Gastrocnemius medialis (tissue), 4 donors: ENCODE measurements at regions not wholly inside any gene's neighbourhood (a gene's known extent, or its start where the extent isn't known, plus 50 kb on each side); places are given as distances from the start of the nearest gene placed in this dataset.

ENCODE experiments used
- ATAC-seq, 2 donors: fragments of 150-250 bp; one replicate each; pipeline ENCODE4 v1.9.1; 2016
- DNase-seq, 2 donors: peaks; one replicate each; pipeline ENCODE4 v3.0.0-alpha.2; 2019
- H3K27ac ChIP-seq, 4 donors: fragments of 200-600 bp; sonication (generic); 1 replicate in 1 of 4; 2 replicates in 3 of 4; pipeline ENCODE4 v1.5.1; 2016 to 2018; ENCODE audit warnings: mild to moderate bottlenecking in 2 of 4, moderate library complexity in 1 of 4
- H3K27me3 ChIP-seq, 3 donors: fragments of 200-600 bp; sonication (generic) in 2 of 3; 1 replicate in 1 of 3; 2 replicates in 2 of 3; pipeline versions ENCODE4 v1.5.1 to v1.6.0; 2016 to 2019; ENCODE audit warnings: mild to moderate bottlenecking in 1 of 3, moderate library complexity in 1 of 3
- H3K36me3 ChIP-seq, 2 donors: fragments of 200-600 bp; sonication (generic) in 1 of 2; one replicate each; pipeline ENCODE4 v1.5.1; 2017 to 2018
- H3K4me1 ChIP-seq, 2 donors: fragments of 200-600 bp; sonication (generic) in 1 of 2; one replicate each; pipeline ENCODE4 v1.5.1; 2016 to 2017; ENCODE audit warnings: mild to moderate bottlenecking in 2 of 2
- H3K4me3 ChIP-seq, 4 donors: fragments of 200-600 bp; sonication (generic) in 3 of 4; 1 replicate in 1 of 4; 2 replicates in 3 of 4; pipeline ENCODE4 v1.5.1; 2016 to 2019; ENCODE audit warnings: mild to moderate bottlenecking in 2 of 4
- H3K9me3 ChIP-seq, 3 donors: fragments of 200-600 bp; sonication (generic) in 2 of 3; 1 replicate in 1 of 3; 2 replicates in 2 of 3; pipeline ENCODE4 v1.5.1; 2016 to 2019
- POLR2A ChIP-seq, 2 donors: fragments of 450-650 bp; IDR thresholded peaks; one replicate each; pipeline ENCODE4 v1.6.1; 2017; ENCODE audit warnings: antibody characterized with exemption in 2 of 2, mild to moderate bottlenecking in 2 of 2, moderate library complexity in 2 of 2
- in situ Hi-C, 4 donors: fragments of 200-750 bp; cut with MboI; loops; one replicate each; pipeline versions ENCODE4 v1.15.0 to v1.8.0; 2017; ENCODE audit warnings: low sequenced_read_pairs in 4 of 4
- intact Hi-C: fragments of 100-400 bp; cut with DNase I; formaldehyde crosslinking; loops from one replicate; pipeline ENCODE4 v1.15.1; 2023; ENCODE audit warnings: low total_unique reads
- TF ChIP-seq, protein P1 (sequence below), 5 experiments: fragments of 450-650 bp in 3 of 5; fragments of 200-600 bp in 2 of 5; sonication (generic) in 2 of 5; IDR thresholded peaks in 4 of 5; conservative IDR thresholded peaks in 1 of 5; 1 replicate in 4 of 5; 2 replicates in 1 of 5; pipeline ENCODE4 v1.5.1; 2016 to 2019; ENCODE audit warnings: antibody characterized with exemption in 5 of 5, mild to moderate bottlenecking in 3 of 5, moderate library complexity in 3 of 5

DNA sequence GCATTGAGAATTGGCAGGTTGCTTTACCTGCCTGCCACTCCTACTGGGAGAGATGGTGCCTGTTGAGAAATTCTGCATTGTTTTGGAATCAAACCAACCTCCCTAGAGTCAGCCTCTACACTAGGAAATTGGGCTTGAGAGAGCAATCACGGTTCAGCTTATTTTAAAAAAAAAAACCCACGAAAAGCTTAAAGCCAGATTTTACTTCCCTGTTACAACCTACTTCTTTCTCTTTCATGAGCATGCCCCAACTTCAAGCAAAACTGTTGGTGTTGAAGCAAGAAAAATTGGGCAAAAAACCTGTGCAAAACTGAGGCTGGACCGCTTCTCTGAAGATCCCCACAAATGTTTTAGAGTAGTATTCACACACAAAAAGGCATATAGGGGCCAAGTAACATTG is 134.6 kb upstream of the ZEB2 start:
- intact Hi-C loops (no loop called here), in situ Hi-C loops (no loop called here)
- no peak overlapping the region for H3K27ac ChIP-seq
- H3K36me3 ChIP-seq, result no peaks in the 10 kb centered on the region
- DNase-seq (no peak), ATAC-seq (no peak)
- H3K9me3 ChIP-seq, result no peaks in the 10 kb centered on the region
- no peak overlapping the region for H3K4me3 ChIP-seq
- TF ChIP-seq, protein P1, sequence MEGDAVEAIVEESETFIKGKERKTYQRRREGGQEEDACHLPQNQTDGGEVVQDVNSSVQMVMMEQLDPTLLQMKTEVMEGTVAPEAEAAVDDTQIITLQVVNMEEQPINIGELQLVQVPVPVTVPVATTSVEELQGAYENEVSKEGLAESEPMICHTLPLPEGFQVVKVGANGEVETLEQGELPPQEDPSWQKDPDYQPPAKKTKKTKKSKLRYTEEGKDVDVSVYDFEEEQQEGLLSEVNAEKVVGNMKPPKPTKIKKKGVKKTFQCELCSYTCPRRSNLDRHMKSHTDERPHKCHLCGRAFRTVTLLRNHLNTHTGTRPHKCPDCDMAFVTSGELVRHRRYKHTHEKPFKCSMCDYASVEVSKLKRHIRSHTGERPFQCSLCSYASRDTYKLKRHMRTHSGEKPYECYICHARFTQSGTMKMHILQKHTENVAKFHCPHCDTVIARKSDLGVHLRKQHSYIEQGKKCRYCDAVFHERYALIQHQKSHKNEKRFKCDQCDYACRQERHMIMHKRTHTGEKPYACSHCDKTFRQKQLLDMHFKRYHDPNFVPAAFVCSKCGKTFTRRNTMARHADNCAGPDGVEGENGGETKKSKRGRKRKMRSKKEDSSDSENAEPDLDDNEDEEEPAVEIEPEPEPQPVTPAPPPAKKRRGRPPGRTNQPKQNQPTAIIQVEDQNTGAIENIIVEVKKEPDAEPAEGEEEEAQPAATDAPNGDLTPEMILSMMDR (IDR thresholded peaks at IDR 0.05 in 4 of 5, conservative IDR thresholded peaks at IDR 0.05 in 1 of 5), result no peak
- TF ChIP-seq POLR2A (IDR thresholded peaks at IDR 0.05), result no peak
- no peaks in the 10 kb centered on the region for H3K4me1 ChIP-seq
- H3K27me3 ChIP-seq, result no peaks in the 10 kb centered on the region

DNA sequence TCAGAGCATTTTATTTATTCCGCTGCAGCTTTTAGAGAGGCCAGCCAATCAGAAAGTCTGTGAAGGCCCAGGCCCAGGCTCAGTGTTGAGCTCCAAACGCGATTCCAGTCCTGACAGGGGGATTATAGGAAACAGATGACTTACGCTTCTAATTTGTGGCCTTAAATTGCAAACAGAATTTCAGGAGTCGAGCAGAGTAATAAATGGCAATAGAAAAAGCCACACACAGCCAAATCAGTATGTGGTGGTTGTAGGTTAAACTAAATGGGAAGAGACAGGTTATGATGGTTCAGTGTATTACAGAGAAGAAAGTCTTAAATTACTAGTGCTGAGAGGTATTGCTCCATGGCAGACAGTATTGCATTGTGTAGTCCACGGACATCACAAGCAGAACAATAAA is 131.0 kb upstream of the ZEB2 start:
- in situ Hi-C loops, result no loop called here
- Histone ChIP-seq H3K4me1 (no peaks in the 10 kb centered on the region), H3K27me3 (no peaks in the 10 kb centered on the region), H3K27ac (no peak overlapping the region), H3K9me3 (no peaks in the 10 kb centered on the region), H3K36me3 (no peaks in the 10 kb centered on the region), H3K4me3 (no peak overlapping the region)
- ATAC-seq (no peak), DNase-seq (no peak)
- no peak for TF ChIP-seq POLR2A (IDR thresholded peaks at IDR 0.05)
- TF ChIP-seq, protein P1 (IDR thresholded peaks at IDR 0.05 in 4 of 5, conservative IDR thresholded peaks at IDR 0.05 in 1 of 5), result no peak
- intact Hi-C loops, result no loop called here

DNA sequence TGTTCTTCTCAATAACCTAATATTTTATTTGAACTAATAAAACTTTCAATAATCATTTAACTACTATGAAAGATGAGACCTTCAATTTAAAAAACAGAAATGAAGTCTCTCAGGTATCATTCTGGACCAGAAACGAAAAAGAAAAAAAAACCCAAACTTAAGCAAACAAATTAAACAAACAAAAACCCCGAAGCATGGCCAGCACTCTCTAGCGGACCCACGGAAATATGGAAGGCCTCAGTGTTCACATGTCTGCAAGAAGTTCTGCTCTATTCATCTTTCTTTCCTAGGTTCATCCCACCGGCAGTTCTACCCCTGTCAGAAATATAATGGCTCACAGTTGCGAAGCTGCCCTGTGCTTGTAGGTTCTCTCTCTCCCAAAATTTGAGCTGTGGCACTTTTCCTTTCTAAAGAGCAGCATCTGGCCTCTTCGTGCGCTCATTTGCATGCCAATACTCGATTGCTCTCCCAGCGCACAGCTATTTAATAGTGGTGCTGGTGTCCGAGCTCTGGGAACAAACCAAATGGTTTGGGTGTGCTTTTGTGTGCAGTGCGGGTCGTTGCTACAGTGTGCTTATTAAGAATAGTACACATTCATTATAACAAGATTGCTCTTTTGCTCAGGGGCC is 129.0 kb upstream of the ZEB2 start:
- H3K4me3 ChIP-seq, result no peak overlapping the region
- H3K27me3 ChIP-seq, result no peaks in the 10 kb centered on the region
- H3K27ac ChIP-seq, result no peak overlapping the region
- no peaks in the 10 kb centered on the region for H3K4me1 ChIP-seq
- H3K36me3 ChIP-seq, result no peaks in the 10 kb centered on the region
- ATAC-seq (no peak), DNase-seq (no peak)
- intact Hi-C loops (no loop called here), in situ Hi-C loops (no loop called here)
- no peaks in the 10 kb centered on the region for H3K9me3 ChIP-seq
- no peak for TF ChIP-seq POLR2A (IDR thresholded peaks at IDR 0.05)
- TF ChIP-seq, protein P1 (IDR thresholded peaks at IDR 0.05 in 4 of 5, conservative IDR thresholded peaks at IDR 0.05 in 1 of 5), result no peak

DNA sequence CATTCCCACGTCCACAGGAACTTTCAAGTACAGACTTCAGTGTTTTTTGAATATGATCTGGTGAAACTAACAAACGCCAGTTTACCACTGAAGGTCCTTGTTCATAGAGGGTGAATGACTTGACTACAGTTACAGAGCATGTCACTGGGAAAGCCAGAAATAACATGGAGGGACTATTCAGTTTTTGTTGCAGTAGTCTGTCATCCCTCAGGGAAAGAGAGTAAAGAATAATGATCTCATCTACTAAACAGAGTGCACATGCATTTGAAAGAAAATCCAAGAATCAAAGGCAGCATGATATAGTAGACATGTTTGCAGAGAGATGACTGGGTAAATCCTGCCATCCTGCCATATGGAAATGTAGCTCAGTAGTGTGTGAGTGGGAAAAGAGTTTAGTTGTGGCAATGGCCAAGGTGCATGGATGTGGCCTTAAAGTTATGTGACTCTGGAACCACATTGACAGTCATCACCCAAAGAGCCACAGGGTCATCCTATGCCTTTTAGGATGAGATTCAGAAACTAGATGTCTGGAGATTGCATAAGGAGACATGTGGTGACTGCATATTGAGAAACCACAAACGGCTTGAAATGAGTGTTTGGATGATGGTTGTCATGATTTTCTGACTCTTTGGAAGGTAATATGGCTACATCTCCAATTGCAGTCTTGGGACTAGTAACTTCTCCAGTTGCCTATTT is 125.3 kb upstream of the ZEB2 start:
- no peaks in the 10 kb centered on the region for H3K36me3 ChIP-seq
- no peaks in the 10 kb centered on the region for H3K27me3 ChIP-seq
- in situ Hi-C loops (no loop called here), intact Hi-C loops (no loop called here)
- no peak overlapping the region for H3K27ac ChIP-seq
- no peak overlapping the region for H3K4me3 ChIP-seq
- H3K9me3 ChIP-seq, result no peaks in the 10 kb centered on the region
- H3K4me1 ChIP-seq, result no peaks in the 10 kb centered on the region
- DNase-seq (no peak), ATAC-seq (no peak)
- TF ChIP-seq POLR2A (IDR thresholded peaks at IDR 0.05), result no peak
- TF ChIP-seq, protein P1 (IDR thresholded peaks at IDR 0.05 in 4 of 5, conservative IDR thresholded peaks at IDR 0.05 in 1 of 5), result no peak
